GM21423 (cell line): ENCODE measurements at regions not wholly inside any gene's neighbourhood (a gene's known extent, or its start where the extent isn't known, plus 50 kb on each side); places are given as distances from the start of the nearest gene placed in this dataset.
"Not testable (repeated sequence)": the region's sequence is repeated elsewhere in the genome, so short reads cannot be mapped to it uniquely, and the experiment has no call there.

Experiments used
- ATAC-seq: cut with Tn5 transposase; IDR thresholded peaks from one replicate; pipeline ENCODE4 v1.9.1; 2021; ENCODE audit warnings: mild to moderate bottlenecking, moderate library complexity; ENCODE audit not compliant: unreplicated experiment

DNA sequence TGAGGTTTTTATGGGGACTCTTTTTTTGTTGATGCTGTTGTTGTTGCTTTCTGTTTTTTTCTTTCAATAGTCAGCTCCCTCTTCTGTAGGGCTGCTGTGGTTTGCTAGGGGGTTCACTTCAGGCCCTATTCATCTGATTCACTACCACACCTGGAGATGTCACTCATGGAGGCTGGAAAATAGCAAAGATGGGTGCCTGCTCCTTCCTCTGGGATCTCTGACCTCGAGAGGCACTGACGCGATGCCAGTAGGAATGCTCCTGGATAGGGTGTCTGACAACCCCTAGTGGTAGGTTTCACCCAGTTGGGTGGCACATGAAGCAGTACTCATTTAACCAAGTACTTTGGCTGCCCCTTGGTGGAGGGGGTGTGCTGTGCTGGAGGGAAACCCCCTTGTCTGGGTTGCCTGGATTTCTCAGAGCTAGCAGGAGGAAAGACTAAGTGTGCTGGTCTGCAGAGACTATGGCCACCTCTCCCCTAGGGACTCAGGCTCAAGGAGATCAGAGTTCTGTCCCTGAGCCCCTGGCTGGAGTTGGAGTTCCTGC lies 745.5 kb downstream of the TMTC2 start:
- no peak for ATAC-seq

DNA sequence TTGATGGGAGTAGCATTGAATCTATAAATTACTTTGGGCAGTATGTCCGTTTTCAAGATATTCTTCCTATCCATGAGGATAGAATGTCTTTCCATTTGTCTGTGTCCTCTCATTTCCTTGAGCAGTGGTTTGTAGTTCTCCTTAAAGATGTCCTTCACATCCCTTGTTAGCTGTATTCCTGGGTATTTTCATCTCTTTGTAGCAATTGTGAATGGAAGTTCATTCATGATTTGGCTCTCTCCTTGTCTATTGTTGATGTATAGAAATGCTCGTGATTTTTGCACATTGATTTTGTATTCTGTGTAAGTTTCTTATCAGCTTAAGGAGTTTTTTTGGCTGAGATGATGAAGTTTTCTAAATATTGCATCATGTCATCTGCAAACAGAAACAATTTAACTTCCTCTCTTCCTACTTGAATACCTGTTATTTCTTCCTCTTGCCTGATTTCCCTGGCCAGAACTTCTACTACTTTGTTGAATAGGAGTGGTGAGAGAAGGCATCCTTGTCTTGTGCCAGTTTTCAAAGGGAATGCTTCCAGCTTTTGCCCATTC lies 741.0 kb downstream of the TMTC2 start:
- not testable (repeated sequence) for ATAC-seq

DNA sequence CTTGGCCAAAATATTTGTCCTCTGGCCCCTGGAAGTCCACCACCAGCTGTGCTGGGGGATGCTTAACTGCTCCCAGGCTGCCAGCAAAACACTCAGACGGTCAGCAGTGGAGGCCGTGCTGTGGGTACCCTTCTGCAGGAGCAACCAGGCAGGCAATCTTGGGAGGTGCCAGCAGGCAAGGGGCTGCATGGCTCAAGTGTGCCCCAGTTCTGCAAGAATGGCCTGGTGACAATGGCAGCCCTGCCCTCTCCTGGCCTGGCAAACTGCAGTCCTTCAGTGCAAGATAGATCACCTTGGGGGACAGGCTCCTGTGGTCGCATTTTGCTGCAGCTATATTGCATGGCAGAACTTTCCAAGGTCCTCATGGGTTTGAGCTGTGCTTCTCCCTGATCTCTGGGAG lies 728.3 kb downstream of the TMTC2 start:
- ATAC-seq = no peak

DNA sequence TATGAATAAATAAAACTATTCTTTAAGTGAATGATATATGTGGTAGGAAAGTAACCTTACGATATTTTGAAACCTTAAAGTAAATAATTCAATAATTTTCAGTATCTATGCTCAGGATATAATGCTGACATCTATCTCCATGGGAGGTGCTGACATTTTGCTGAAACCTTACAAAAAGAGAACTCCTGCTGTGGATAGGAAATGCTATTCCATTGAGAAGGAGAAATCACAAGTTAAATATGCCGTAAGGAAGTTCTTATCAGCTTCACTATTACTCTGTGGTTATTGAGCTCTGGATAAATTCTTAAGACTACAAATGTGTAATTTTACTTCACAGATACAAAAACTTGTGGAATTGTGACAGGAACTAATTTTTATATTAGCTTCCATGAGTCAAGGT lies 722.1 kb downstream of the TMTC2 start:
- no peak for ATAC-seq

GRCh38 chr12:83408146-83408545 lies 721.4 kb downstream of the TMTC2 start:
- no peak for ATAC-seq

DNA sequence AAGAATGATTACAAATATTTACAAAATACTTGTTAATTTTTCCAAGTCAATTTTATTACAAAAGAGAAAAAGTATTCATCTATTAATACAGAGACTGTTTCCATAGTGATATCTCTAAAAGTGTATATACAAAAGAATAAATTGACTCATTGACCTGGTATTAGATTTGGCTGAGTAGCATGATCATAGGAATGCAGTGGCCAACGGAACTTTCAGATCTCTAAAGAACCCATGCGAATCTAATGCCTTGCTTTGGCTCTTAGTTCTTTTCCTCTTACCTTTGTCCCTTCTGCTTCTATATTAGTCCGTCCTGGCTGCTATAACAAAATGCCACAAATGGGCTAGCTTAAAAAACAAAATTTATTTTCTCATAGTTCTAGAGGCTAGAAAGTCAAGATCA lies 717.8 kb downstream of the TMTC2 start:
- ATAC-seq = no peak

DNA sequence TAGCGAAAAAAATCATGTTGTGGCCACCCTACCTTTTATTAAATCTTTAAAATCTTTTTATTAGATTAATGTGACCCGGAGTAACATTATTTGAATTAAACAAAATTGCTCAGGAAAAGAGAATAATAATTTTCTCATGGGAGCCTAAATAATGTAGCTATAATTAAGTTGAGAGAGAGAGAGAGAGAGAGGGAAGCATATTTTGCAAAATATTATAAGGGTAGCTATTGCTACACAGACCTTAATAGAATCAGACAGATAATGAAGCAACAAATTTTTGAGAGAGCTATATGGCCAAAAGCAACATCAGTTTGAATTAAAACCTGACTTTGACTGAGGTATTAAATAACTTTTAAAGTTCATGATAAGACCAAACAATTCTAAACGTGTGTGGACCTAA lies 703.5 kb downstream of the TMTC2 start:
- ATAC-seq = no peak

DNA sequence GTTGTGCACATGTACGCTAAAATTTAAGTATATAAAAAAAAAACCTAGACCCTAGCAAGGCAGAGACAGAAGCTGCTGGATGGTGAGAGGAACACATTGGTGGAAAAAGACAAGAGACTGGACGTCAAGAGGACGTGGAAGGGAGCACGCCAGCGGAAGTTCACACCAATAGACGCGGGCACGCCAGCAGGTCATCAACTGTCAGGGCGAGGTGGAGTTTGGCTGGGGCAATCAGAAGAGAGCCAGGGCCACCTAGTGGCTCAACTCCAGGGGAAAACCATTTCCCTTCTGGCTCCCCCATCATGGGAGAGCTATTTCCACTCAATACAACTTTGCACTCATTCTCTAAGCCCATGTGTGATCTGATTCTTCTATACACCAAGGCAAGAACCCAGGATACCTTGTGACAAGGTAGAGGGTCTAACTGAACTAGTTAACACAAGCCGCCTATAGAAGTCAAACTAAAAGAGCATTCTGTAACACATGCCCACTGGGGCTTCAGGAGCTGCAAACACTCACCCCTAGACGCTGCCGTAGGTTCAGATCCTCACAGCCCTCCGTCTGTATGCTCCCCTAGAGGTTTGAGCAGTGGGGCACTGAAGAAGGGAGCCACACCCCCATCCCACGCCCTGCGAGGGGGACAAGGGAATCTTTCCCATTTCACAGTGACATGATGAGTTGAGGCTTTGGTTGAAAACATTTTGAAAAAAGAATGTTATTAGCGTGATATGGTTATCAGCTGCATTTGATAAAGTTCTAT lies 702.7 kb downstream of the TMTC2 start:
- ATAC-seq = no peak

DNA sequence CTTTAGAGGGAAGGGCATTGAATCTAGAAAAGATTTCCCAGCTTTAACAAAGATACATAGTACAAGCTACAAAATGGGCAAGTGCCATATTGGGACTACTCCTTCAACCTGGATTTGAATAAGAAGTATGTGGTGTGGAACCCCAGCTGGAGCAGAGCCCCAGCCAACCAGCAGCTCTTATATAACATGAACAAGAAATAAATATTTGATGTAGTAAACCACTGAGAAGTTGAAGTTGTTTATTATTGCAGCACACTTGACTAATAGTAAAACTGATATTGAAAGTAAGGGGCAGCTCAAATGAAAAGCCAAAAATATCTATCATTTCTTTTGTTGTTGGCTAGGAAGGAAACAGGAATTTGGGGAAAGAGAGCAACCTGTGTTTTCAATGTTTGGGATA lies 701.8 kb downstream of the TMTC2 start:
- no peak for ATAC-seq

GRCh38 chr12:83386527-83387264 lies 700.0 kb downstream of the TMTC2 start:
- ATAC-seq = no peak

DNA sequence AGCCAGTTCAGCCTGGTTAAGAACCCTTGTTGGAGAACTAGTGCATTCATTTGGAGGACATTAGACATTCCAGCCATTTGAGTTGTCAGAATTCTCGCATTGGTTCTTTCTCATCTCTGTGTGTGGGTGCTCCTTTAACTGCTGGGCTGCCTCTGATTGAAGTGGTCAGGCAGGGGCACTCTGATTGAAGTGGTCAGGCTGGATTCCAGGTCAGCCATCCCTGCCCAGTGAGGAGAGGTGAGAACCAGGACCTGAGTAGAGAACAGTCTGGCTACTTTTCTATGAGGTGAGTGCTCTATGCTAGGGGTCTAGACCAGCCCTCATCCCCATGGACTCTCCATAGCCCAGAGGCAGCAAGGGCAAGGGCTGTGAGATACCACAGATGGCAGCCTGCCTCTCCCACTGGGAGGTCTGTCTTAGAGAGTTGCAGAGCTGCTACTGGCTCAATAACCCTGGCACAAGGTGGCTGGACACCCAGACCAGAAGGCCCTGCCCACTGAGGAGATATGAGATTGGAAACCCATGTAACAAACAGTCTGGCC lies 691.6 kb downstream of the TMTC2 start:
- no peak for ATAC-seq

DNA sequence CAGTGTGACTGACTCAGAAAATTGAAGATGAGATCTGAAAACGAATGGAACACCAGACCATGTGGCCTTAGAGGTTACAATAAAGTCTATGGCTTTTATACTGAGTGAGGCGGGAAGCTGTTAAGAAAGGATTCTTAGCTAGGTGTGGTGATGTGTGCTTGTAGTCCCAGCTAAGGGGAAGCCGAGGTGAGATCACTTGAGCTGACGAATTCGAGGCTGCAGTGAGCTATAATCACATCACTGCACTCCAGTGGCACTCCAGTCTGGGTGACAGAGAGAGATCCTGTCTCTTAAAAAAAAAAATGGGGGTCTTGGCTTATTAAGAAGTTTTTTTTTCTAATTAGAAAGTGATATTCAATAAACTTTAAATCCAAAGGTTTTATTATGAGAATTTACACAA lies 678.6 kb downstream of the TMTC2 start:
- ATAC-seq = no peak

GRCh38 chr12:83361475-83361874 lies 674.8 kb downstream of the TMTC2 start:
- no peak for ATAC-seq

DNA sequence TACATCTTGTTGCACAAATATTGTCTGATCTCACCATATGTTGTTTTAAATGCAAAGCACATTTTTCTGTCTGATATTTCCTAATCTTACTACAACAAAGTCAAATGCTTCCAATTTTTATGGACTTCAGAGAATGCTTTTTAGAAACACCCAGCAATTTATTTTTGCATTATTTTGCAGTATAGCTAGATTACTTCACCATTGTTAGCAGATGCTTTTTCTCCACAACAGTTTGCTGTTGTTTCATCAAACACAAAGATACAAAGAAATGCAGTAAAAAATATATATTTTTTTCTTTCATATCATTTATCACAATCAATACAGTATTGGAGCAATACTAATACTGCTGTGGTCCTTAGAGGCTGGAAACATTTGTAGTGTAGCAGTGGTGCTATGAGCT lies 674.4 kb downstream of the TMTC2 start:
- no peak for ATAC-seq

DNA sequence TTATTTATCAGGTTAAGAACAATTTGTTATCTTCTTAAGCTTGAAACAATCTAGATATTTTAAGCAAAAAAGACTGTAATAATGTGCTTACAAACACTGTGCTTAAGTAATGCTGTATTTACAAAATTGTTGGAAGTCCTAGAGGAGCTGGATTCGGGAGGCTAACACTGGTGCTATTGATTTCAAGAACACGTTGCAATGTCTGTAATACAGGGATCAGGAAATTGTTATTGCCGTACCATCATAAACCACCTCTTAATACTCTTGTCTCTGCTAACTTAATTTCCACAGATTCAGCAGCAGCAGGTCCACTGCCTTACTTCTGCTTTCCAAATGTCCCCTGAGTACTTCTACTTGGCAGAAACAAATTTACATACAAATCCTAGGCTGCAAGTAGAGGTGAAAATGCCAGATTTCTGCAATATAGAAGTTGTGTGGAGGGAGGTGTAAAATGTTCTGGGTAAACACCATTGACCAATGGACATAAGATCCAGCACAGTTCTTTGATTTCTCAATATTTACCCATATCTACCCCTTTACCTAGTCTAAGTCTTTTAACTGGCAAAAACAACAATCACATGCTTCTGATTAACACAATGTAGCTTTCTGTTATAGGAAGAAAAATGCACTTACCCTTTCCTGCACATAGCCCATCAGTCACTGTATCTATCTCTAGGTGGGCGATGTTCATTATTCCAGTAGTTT lies 663.4 kb downstream of the TMTC2 start:
- no peak for ATAC-seq

DNA sequence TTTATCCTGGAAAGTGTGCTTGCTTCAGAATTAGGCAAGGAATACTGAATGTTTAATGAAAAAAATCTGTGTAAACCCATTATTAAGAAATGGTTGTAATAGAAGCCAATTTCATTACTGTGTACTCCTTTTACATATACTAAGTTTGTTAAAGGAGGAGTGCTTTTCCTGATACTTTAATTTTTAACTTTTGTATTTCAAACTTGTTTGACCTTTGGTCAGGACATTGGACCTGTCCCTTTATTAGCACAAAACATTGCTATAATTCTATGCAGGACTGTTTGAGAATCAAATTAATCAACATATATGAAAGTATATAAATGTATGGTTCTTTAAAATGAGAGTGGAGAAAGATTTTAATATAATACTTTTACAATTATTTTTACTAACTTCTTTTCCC lies 659.6 kb downstream of the TMTC2 start:
- ATAC-seq = no peak

- ATAC-seq = no peak
Measured at GRCh38 chr12:83343767-83344166, 657.1 kb downstream of the TMTC2 start.

DNA sequence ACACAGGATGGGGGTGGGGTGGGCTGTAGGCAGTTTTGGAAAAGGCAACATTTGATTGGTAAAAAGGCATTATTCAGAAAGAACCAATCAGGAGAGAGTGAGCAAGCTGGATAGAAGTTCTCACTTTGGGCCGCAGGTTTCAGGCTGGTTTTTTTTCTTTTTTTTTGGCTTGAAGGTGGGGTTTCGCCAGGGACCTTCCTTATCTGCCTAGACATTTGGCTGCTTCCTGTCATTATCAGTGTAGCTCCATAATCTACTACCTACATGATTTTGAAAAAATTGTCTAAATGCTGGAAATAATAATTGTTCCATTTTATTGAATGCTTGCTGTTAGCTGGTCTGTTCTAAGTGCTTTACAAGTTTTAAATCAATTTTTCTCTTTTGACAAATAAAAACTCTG lies 649.0 kb downstream of the TMTC2 start:
- no peak for ATAC-seq

DNA sequence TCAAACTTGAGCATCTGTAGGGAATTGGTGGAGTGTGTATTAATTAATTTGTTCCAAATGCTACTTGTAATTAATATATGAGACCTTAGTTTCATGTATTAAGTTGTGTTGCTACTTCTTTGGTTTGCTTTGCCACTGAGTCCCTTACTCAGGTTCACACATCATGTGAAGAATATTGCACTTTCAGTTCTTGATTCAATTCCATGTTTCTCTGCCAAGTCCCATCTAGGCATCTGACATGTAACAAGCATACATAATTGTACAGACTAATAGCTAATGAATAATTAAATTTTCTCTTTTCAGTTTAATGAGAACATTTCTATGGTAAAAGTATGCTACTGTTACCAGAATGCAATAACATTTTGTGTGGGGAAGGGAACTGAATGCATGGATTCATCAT lies 640.0 kb downstream of the TMTC2 start:
- no peak for ATAC-seq

- ATAC-seq = no peak
Measured at GRCh38 chr12:83323866-83324265, 637.2 kb downstream of the TMTC2 start.

GRCh38 chr12:83322809-83323208 lies 636.1 kb downstream of the TMTC2 start:
- ATAC-seq = no peak
